IPS-NIHi7 (cell line): ENCODE measurements at regions not wholly inside any gene's neighbourhood (a gene's known extent, or its start where the extent isn't known, plus 50 kb on each side); places are given as distances from the start of the nearest gene placed in this dataset.
A peak's percentile ranks its signal among the peaks of the same experiment; 100 is the strongest.

Source experiments
- DNase-seq: peaks from one replicate; pipeline ENCODE4 v3.0.0; 2012; ENCODE audit warnings: mixed read lengths; ENCODE audit errors: extremely low spot score

DNA sequence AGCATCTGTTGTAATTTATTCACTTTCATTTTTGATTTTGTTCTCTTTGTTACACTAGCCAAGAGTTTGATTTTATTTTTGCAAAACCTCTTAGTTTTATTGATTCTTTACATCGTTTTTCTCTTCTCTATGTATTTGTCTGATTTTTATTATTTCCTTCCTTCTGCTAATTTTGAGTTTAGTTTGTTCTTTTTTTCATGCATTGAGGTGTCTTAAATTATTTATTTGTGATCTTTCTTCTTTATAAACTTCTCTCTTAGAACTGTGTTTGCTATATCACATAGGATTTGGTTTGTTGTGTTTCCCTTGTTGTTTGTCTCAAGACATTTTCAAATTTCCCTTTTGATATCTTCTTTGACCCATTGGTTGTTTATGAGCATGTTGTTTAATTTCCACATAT, 51.7 kb upstream of the NFKBIA start:
- DNase-seq, result no peak

DNA sequence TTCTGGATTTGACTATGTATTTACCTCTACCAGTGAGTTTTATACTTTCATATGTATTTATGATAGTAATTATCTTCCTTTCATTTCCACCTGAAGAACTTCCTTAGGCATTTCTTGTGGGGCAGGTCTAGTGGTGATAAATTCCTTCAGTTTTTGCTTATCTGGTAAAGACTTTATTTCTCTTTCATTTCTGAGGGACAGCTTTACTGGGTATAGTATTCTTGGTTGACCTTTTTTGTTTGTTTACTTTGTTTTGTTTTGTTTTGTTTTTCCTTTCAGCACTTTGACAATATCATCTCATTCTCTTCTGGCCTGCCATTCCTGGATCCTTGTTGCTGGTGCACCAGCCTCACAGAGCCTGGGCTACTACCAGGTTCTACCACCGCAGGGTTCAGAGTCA, 53.9 kb upstream of the NFKBIA start:
- no peak for DNase-seq

DNA sequence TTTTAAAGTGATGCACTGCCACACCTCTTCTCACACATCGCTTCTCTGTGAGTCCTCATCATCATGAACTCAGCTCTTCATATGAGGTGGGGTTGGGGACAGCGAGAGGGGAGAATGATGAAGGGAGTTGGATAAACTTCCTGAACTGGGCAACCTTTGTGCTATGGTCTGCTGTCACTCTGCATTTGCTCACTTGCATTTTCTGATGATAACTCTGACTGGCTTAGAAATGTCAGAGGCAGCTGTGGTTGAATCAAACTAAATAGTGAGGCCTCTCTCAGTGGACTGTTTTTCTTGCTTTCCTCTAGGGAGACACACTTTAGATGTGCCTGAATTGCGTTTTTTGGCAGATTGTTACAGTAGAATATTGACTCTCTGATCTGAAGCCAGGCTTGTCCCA, 55.2 kb upstream of the NFKBIA start:
- no peak for DNase-seq

DNA sequence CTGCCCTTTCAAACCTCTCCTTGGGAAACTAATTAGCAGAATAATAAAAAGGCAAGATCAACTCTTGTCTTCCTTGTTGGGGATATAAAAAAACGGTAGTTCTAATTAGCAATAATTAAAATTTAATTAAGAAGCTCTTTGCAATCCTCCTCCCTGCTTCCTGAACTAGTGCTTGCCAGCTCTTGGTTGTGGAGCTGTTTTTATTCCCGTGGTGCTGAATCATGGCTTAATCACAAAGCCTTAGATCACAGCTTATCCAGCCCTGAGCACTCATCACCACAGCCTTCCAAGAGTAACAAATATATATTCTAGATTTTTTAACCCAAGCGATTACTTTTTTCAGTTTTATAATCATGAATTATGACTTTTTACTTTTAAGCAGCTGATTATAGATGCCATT, 63.2 kb upstream of the INSM2 start:
- peak; percentile 51 for DNase-seq

DNA sequence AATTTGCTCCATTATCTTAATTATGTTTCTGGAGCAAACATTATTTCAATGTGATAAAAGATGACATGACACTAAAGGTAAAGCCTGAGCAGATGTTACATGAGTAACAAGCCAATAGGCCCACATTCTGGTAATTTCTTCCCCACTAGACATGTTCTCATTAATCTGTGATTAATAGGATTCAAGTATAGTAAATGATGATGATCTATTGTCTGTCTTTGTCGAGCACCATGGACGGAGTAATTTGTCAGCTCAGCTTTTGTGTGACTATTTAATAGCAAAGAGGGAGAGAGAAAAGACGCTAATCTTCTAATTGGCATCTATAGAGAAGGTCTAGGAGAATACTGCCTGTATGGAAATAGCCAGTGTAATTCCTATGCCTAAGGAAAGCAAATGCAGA, 62.2 kb upstream of the INSM2 start:
- no peak for DNase-seq

DNA sequence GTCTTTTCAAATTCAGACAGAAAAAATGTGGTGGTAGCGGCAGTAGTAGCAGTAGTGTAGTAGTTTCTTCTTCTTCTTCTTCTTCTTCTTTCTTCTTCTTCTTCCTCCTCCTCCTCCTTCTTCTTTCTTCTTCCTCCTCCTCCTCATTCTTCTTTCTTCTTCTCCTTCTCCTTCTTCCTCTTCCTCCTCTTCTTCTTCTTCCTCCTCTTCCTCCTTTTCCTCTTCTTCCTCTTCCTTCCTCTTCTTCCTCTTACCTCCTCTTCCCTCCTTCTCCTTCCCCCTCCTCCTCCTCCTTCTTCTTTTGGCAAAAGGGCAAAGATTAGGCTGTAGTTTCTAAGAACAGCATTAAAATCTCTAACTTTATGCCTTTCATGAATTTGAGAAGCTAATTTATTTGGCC, 59.6 kb upstream of the INSM2 start:
- DNase-seq, result no peak

DNA sequence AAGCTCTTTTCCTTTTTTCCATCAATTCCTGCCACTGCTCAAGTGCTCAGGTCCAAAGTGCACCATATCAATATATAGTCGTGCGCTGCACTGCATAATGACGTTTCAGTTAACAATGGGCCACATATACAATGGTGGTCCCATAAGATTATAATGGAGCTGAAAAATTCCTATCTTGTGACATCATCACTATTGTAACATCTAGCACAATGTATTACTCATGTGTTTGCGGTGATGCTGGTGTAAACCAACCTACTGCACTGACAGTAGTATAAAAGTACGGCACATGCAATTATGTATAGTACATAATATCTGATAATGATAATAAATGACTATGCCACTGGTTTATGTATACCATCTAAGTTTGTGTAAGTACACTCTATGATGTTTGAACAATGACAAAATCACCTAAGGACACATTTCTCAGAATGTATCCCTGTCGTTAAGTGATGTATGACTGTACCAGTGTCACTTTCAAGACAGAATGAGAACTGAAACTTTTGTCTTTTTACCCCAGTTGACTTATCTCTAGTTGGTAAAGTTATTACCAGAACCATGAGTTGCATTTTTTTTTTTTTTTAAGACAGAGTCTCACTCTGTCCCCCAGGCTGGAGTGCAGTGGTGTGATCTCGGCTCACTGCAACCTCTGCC, 53.7 kb upstream of the INSM2 start:
- no peak for DNase-seq

DNA sequence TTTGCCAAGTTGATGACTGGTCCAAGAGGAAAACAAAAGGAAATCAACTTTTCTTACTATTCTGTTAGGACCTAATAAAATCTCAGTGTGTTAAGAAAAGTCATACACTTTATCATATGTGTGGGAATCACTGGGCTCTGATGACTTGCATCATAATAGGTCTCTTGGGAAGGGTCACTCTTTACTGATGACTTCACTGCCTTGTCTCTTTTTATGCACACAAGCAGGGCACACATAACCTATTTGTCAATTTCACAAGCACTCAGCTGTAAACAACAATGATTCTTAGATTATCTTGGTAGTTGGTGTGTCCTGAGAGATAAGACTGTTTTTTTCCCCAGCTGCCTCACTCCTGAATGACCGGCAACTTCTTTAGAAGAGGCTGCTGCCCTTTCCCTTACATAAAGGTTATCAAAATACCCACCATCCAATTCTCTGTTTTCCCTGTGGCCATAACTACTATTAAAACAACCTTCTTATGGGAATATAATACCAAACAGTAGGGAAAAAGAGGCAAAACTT, 50.9 kb upstream of the INSM2 start:
- no peak for DNase-seq
